Endodermal cell (in vitro differentiated cells): ENCODE measurements at regions not wholly inside any gene's neighbourhood (a gene's known extent, or its start where the extent isn't known, plus 50 kb on each side); places are given as distances from the start of the nearest gene placed in this dataset.

Source experiments
- DNase-seq: peaks from one replicate; pipeline ENCODE4 v3.0.0-alpha.2; 2017
- H3K27ac ChIP-seq: 2 replicates; pipeline ENCODE4 v1.5.1; 2013; ENCODE audit warnings: mild to moderate bottlenecking, low read depth, low read length, moderate library complexity
- H3K27me3 ChIP-seq: 2 replicates; pipeline ENCODE4 v1.6.1; 2013; ENCODE audit warnings: mild to moderate bottlenecking, low read length, moderate library complexity; ENCODE audit not compliant: insufficient read depth, control insufficient read depth, poor library complexity, severe bottlenecking
- H3K36me3 ChIP-seq: 2 replicates; pipeline ENCODE4 v1.7.0; 2013; ENCODE audit warnings: mild to moderate bottlenecking, low read length, moderate library complexity; ENCODE audit not compliant: control insufficient read depth, insufficient read depth
- H3K4me1 ChIP-seq: one replicate; pipeline ENCODE4 v1.7.0; 2013; ENCODE audit warnings: low read length; ENCODE audit not compliant: control insufficient read depth, insufficient read depth
- H3K4me3 ChIP-seq: 2 replicates; pipeline ENCODE4 v1.5.1; 2013; ENCODE audit warnings: mild to moderate bottlenecking, low read length, moderate library complexity
- H3K9ac ChIP-seq: 2 replicates; pipeline ENCODE4 v1.6.1; 2013; ENCODE audit warnings: mild to moderate bottlenecking, low read length, moderate library complexity; ENCODE audit not compliant: poor library complexity, severe bottlenecking; ENCODE audit errors: extremely low read depth
- H3K9me3 ChIP-seq: 2 replicates; pipeline ENCODE4 v1.6.1; 2013; ENCODE audit warnings: mild to moderate bottlenecking, low read length, moderate library complexity; ENCODE audit not compliant: control insufficient read depth
- H3K27ac Mint-ChIP-seq: 2 replicates; pipeline ENCODE4 v1.8.0; 2020; ENCODE audit warnings: mixed read lengths
- H3K27me3 Mint-ChIP-seq: 2 replicates; pipeline ENCODE4 v1.8.0; 2021; ENCODE audit warnings: mild to moderate bottlenecking, mixed read lengths; ENCODE audit not compliant: insufficient read depth
- H3K36me3 Mint-ChIP-seq: 2 replicates; pipeline ENCODE4 v1.8.0; 2020; ENCODE audit warnings: low read depth, mixed read lengths
- H3K4me1 Mint-ChIP-seq: 2 replicates; pipeline ENCODE4 v1.8.0; 2020; ENCODE audit warnings: mixed read lengths
- H3K4me3 Mint-ChIP-seq: 2 replicates; pipeline ENCODE4 v1.8.0; 2020; ENCODE audit warnings: mild to moderate bottlenecking, moderate library complexity, mixed read lengths
- H3K9me3 Mint-ChIP-seq: 2 replicates; pipeline ENCODE4 v1.8.0; 2020; ENCODE audit warnings: mild to moderate bottlenecking, mixed read lengths
- CTCF ChIP-seq: fragments of 200-600 bp; sonication (generic); conservative IDR thresholded peaks from 2 replicates; pipeline ENCODE4 v1.5.0; 2021; ENCODE audit warnings: antibody characterized with exemption, mild to moderate bottlenecking
- WGBS, 2 experiments: methylation state at CpG; one replicate each; pipeline versions ENCODE4 v1.1.5 to v1.1.7; 2013; ENCODE audit warnings: missing lambda C conversion rate in 2 of 2, mixed read lengths in 1 of 2; ENCODE audit not compliant: insufficient coverage in 1 of 2, insufficient read length in 1 of 2; 5-methylcytosine and 5-hydroxymethylcytosine counted together

- no peaks in the 10 kb centered on the region for H3K36me3 ChIP-seq
- no peak for DNase-seq
- no peaks in the 10 kb centered on the region for H3K27me3 ChIP-seq
- no peak overlapping the region for H3K9ac ChIP-seq
- H3K4me1 Mint-ChIP-seq = peaks cover 8% of the 10 kb centered on the region
- H3K27me3 Mint-ChIP-seq = peaks cover 2% of the 10 kb centered on the region
- peaks cover 7% of the 10 kb centered on the region for H3K9me3 Mint-ChIP-seq
- H3K9me3 ChIP-seq = peaks cover 10% of the 10 kb centered on the region
- no peak overlapping the region for H3K27ac ChIP-seq
- no peak overlapping the region for H3K4me3 Mint-ChIP-seq
- WGBS, 2 experiments = 85 to 91% methylated on average over 2 of the region's 2 CpGs
- H3K4me3 ChIP-seq = no peak overlapping the region
- no peaks in the 10 kb centered on the region for H3K36me3 Mint-ChIP-seq
- H3K4me1 ChIP-seq = no peaks in the 10 kb centered on the region
- H3K27ac Mint-ChIP-seq = no peak overlapping the region
- TF ChIP-seq CTCF = no peak
Observed at GRCh38 chr21:15162921-15163320, 98.1 kb upstream of the NRIP1 start.

GRCh38 chr21:15164273-15164672 is 99.5 kb upstream of the NRIP1 start:
- TF ChIP-seq CTCF = no peak
- H3K27ac Mint-ChIP-seq = no peak overlapping the region
- H3K36me3 Mint-ChIP-seq = no peaks in the 10 kb centered on the region
- no peak overlapping the region for H3K4me3 Mint-ChIP-seq
- Histone ChIP-seq H3K4me3 (no peak overlapping the region), H3K9me3 (no peaks in the 10 kb centered on the region), H3K27me3 (no peaks in the 10 kb centered on the region), H3K9ac (no peak overlapping the region), H3K36me3 (no peaks in the 10 kb centered on the region), H3K4me1 (no peaks in the 10 kb centered on the region), H3K27ac (no peak overlapping the region)
- peaks cover 2% of the 10 kb centered on the region for H3K27me3 Mint-ChIP-seq
- peaks cover 4% of the 10 kb centered on the region for H3K9me3 Mint-ChIP-seq
- H3K4me1 Mint-ChIP-seq = peaks cover 6% of the 10 kb centered on the region
- no peak for DNase-seq
- WGBS, 2 experiments = 94 to 98% methylated on average over 7 to 9 of the region's 9 CpGs

- no peaks in the 10 kb centered on the region for H3K36me3 Mint-ChIP-seq
- DNase-seq = no peak
- H3K27me3 Mint-ChIP-seq = peaks cover 4% of the 10 kb centered on the region
- peaks cover 1% of the 10 kb centered on the region for H3K4me1 Mint-ChIP-seq
- H3K27ac Mint-ChIP-seq = no peak overlapping the region
- H3K9me3 Mint-ChIP-seq = peaks cover 7% of the 10 kb centered on the region
- Histone ChIP-seq H3K36me3 (no peaks in the 10 kb centered on the region), H3K27me3 (no peaks in the 10 kb centered on the region), H3K27ac (no peak overlapping the region), H3K4me1 (no peaks in the 10 kb centered on the region), H3K9me3 (peaks cover 5% of the 10 kb centered on the region), H3K4me3 (no peak overlapping the region), H3K9ac (no peak overlapping the region)
- H3K4me3 Mint-ChIP-seq = no peak overlapping the region
- WGBS, 2 experiments = 67 to 96% methylated on average over 1 to 2 of the region's 2 CpGs
- TF ChIP-seq CTCF = no peak
Observed at GRCh38 chr21:15164678-15165303, 100.0 kb upstream of the NRIP1 start.
